Ishikawa (cell line): ENCODE measurements at regions not wholly inside any gene's neighbourhood (a gene's known extent, or its start where the extent isn't known, plus 50 kb on each side); places are given as distances from the start of the nearest gene placed in this dataset.

Source experiments
- CEBPB ChIP-seq: IDR thresholded peaks from 2 replicates; pipeline ENCODE4 v1.6.1; 2012
- EGR1 ChIP-seq: IDR thresholded peaks from 2 replicates; pipeline ENCODE4 v1.6.1; 2012
- EP300 ChIP-seq: IDR thresholded peaks from 2 replicates; pipeline ENCODE4 v1.6.1; 2012; ENCODE audit warnings: borderline replicate concordance
- NFIC ChIP-seq: IDR thresholded peaks from 2 replicates; pipeline ENCODE4 v1.6.1; 2012
- RAD21 ChIP-seq: IDR thresholded peaks from 2 replicates; pipeline ENCODE4 v1.6.1; 2012; ENCODE audit warnings: low read depth
- TAF1 ChIP-seq: IDR thresholded peaks from 2 replicates; pipeline ENCODE4 v1.6.1; 2012; ENCODE audit warnings: low read depth, mild to moderate bottlenecking
- TCF12 ChIP-seq: IDR thresholded peaks from 2 replicates; pipeline ENCODE4 v1.6.1; 2012; ENCODE audit warnings: low read depth
- TEAD4 ChIP-seq: IDR thresholded peaks from 2 replicates; pipeline ENCODE4 v1.6.1; 2012
- YY1 ChIP-seq: IDR thresholded peaks from 2 replicates; pipeline ENCODE4 v1.6.1; 2012; ENCODE audit warnings: low read depth
- ZBTB7A ChIP-seq: IDR thresholded peaks from 2 replicates; pipeline ENCODE4 v1.6.1; 2012; ENCODE audit warnings: low read depth
- TF ChIP-seq, protein P1 (sequence below): IDR thresholded peaks from 2 replicates; pipeline ENCODE4 v1.6.1; 2012
- TF ChIP-seq, protein P2 (sequence below): IDR thresholded peaks from 2 replicates; pipeline ENCODE4 v1.6.1; 2012
- TF ChIP-seq, protein P3 (sequence below): IDR thresholded peaks from 2 replicates; pipeline ENCODE4 v1.6.1; 2012; ENCODE audit warnings: low read depth, mild to moderate bottlenecking

DNA sequence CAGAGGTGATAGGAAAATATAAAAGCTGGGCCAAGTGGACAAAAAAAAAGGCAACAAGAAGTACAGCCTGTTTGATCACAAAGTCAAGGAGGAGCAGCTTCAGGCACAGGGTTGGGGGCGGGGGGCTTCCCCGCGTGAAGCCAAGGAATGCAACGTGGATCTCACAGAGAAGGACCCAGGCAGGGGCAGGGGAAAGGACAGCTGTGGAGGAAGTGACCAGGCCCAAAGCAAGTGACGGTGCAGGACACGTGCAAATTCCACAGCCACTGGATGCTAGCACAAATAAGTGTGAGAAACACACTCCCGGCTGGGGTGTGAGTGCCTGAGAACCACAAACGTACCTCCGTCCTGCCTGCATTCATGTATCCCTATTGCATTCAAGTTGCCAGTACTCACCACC, 77.7 kb upstream of the DSCAM start:
- TF ChIP-seq, protein P1, sequence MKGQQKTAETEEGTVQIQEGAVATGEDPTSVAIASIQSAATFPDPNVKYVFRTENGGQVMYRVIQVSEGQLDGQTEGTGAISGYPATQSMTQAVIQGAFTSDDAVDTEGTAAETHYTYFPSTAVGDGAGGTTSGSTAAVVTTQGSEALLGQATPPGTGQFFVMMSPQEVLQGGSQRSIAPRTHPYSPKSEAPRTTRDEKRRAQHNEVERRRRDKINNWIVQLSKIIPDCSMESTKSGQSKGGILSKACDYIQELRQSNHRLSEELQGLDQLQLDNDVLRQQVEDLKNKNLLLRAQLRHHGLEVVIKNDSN: no peak
- TF ChIP-seq NFIC (no peak), ZBTB7A (no peak), CEBPB (no peak), RAD21 (no peak), TEAD4 (no peak), EP300 (no peak), TAF1 (no peak), EGR1 (no peak), TCF12 (no peak), YY1 (no peak)
- TF ChIP-seq, protein P2, sequence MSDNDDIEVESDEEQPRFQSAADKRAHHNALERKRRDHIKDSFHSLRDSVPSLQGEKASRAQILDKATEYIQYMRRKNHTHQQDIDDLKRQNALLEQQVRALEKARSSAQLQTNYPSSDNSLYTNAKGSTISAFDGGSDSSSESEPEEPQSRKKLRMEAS: no peak
- TF ChIP-seq, protein P3, sequence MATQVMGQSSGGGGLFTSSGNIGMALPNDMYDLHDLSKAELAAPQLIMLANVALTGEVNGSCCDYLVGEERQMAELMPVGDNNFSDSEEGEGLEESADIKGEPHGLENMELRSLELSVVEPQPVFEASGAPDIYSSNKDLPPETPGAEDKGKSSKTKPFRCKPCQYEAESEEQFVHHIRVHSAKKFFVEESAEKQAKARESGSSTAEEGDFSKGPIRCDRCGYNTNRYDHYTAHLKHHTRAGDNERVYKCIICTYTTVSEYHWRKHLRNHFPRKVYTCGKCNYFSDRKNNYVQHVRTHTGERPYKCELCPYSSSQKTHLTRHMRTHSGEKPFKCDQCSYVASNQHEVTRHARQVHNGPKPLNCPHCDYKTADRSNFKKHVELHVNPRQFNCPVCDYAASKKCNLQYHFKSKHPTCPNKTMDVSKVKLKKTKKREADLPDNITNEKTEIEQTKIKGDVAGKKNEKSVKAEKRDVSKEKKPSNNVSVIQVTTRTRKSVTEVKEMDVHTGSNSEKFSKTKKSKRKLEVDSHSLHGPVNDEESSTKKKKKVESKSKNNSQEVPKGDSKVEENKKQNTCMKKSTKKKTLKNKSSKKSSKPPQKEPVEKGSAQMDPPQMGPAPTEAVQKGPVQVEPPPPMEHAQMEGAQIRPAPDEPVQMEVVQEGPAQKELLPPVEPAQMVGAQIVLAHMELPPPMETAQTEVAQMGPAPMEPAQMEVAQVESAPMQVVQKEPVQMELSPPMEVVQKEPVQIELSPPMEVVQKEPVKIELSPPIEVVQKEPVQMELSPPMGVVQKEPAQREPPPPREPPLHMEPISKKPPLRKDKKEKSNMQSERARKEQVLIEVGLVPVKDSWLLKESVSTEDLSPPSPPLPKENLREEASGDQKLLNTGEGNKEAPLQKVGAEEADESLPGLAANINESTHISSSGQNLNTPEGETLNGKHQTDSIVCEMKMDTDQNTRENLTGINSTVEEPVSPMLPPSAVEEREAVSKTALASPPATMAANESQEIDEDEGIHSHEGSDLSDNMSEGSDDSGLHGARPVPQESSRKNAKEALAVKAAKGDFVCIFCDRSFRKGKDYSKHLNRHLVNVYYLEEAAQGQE: no peak
